HG03457 (cell line): ENCODE measurements at regions not wholly inside any gene's neighbourhood (a gene's known extent, or its start where the extent isn't known, plus 50 kb on each side); places are given as distances from the start of the nearest gene placed in this dataset.
"Not testable (repeated sequence)": the region's sequence is repeated elsewhere in the genome, so short reads cannot be mapped to it uniquely, and the experiment has no call there.

Experiments used
- ATAC-seq: cut with Tn5 transposase; IDR thresholded peaks from one replicate; pipeline ENCODE4 v1.9.1; 2021; ENCODE audit warnings: moderate number of reproducible peaks; ENCODE audit not compliant: unreplicated experiment

DNA sequence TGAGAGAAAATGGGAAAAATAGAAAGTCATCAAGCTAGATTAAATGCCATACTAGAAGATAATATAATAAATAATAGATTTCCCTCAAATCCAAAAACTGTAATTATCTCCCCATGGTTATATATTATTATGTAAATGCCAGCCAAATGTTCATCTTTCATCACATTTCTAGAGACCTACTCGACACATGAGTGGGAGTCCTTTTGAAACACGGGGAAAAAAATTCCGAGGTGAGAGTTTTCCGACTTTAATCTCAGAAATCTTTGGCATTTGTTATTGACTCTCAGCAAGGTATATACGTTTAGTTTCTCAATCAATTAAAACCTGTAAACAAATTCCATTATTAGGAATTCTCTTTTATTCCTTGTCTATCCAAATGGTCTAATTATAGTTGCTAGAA lies 465.4 kb upstream of the SMIM31 start:
- no peak for ATAC-seq

DNA sequence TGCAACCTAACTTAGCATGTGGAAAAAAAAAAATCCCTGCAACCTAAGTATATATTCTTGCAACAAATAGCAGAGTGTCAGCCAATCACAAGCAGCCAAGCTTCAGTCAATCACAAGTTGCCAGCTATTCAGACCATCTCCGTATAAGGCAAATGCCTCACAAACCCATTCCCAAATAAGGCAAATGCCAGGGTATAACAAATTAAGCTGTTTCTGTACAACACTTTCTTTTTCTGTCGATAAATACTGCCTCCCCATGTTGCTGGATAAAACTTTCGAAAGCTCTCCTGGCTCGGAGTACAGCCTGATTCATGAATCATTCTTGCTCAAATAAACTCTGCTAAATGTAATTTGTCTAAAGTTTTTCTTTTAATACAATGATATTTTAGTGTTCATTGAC lies 460.7 kb upstream of the SMIM31 start:
- no peak for ATAC-seq

DNA sequence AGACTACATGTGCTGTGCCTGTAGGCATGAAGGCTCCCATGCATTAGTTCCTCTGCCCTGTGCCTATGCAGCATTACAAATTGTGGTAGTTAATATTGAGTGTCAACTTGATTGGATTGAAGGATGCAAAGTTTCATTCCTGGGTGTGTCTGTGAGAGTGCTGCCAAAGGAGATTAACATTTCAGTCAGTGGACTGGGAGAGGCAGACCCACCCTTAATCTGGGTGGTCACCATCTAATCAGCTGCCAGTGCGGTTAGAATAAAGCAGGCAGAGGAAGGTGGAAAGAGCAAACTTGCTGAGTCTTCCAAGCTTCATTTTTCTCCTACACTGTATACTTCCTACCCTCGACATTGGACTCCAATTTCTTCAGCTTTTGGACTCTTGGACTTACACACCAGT lies 460.2 kb upstream of the SMIM31 start:
- ATAC-seq: no peak

DNA sequence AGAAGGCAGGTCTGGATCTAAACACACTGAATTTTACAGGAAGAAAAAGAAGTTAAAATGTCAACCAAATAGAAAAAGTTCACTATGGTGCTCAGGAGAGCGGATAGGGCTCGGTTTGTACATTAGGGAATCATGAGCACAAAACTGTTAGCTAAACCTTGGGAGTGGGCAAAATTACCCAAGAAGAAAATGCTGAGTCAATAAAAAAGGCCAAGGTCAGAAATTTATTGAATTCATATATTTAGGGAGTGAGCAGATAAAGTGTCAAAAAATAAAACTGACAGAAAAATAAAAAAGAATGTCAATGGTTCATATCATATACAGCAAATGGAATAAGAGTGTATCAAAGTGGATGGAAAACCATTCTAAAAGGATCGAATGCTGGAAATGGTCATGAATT lies 452.5 kb upstream of the SMIM31 start:
- no peak for ATAC-seq

DNA sequence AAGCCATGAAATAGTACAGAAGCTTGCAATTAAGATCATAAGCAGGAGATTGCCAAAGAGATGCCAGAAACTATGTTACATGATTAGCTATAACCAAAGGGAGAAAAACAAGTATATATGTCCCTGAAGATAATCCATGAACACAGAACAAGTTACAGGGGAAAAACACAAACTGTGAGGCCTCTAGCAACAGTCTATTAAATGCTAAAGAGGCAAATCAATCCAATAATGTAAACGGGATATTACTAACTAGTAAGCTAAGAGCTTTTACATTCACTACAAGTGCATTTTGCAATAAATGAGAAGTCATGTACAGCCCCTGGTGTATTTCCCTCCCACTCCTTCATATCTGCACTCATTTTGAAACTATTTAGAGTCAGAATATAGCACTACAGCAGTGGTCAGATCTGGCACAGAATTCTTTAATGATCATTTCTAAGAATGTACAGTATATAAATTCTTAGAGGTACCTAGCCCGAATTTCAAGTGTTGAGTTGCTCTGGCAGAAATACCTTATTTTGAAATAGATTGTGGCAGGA lies 449.8 kb upstream of the SMIM31 start:
- peak; percentile 84 for ATAC-seq

DNA sequence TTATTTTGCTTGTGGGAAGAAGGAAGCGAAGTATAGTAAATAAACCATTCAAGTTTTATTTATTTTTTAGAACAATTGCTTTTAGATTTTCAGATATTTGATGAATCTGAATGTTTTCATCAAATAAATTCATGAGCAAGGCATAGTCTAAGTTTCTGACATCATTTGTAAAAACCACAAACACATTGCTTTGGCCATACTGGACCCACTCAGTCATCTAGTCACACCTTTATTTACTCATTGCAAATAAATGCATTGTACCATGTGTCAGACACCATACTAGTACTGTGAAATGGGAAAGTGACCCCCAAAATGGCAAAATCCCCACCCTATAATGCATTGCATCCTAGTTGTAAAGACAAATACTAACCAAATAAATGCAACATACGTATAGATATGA lies 449.1 kb upstream of the SMIM31 start:
- no peak for ATAC-seq

DNA sequence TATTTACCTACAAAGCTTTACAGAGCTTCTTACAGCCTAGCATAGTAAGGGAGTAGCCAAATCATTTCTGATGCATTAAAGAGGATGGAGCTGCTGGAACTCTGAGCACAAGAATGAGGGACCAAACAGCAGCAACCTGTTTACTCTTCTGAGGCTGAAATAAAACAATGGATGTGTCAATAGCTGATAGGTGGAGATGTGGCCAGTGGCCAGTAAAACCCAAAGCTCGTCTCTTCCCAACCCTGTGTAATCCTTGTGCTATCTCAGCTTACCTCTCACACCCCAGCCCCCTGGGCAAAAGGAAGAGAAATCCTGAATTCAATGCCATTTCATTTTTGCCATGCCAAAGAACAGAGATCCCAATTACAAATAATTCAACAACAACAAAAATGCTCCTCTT lies 446.7 kb upstream of the SMIM31 start:
- ATAC-seq: no peak

DNA sequence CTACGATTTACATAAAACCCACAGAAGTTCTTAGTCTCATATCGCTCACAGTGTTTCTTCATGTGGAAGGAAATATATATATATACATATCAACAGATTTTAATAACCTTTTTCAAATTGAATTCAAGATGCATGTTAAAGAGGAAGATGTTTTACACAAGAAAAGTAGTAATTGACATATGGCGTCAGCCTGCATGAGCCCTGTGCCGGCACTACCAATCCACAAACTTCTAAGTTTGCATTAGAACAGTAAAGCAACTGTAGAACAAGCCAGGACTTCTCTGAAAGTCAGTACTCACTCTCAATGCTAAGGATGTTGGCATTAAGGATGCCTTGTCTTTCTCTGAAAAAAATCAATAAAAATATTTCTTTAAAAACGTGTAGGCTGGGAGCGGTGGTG lies 441.3 kb upstream of the SMIM31 start:
- no peak for ATAC-seq

DNA sequence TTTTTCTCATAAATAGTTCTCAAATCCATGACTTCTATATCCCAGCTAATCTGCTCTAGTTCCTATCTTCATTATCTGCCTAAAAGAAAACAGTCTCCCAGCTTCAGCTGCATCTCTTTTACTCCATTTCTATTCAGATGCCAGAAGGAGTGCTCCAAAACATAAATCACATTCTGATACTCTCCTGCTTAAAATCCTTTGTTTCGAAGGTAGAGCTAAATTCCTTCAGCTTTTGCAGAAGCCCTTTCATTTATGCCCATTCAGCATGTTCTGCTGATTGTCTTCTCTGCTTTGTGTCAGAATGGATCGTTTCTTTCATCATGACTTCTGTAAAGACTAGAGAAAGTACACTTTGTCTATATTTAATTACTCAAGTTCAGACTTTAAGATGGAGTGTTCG lies 440.1 kb upstream of the SMIM31 start:
- ATAC-seq: no peak

DNA sequence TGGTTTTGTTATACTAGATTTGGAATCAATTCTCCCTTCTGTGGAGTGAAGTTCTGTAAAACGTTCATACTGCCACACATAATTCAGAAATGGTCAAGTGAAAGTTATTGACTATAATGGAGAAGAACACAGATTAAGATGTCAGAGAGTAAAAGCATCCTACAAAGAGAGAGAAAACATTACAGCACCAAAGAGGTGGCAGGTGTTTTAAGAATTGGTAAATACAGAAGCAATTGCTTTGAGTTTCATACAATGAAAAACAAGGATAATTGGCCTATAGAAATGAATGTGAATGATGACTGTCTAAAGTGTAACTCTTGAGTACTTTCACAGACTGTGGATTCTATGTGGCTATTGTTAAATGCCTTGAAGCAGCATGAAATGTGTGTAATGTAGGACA lies 435.6 kb upstream of the SMIM31 start:
- no peak for ATAC-seq

DNA sequence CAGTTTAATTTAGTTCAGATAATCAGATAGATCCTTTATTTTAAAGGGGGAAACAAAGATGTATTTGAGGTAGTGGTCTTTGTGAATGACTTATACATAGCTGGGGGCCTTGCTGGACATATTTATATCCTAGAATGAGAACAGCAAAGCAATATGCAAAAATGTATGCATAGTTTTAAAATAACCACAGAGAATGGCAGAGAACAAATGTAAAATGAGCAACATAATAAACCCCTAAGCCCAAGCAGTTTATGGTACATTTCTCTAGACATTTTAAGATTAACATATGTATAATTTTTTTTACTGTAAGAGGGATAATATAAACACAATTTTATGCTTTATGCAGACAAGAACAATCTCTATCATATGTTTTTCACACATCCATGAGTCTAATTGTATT lies 434.2 kb upstream of the SMIM31 start:
- ATAC-seq: no peak

DNA sequence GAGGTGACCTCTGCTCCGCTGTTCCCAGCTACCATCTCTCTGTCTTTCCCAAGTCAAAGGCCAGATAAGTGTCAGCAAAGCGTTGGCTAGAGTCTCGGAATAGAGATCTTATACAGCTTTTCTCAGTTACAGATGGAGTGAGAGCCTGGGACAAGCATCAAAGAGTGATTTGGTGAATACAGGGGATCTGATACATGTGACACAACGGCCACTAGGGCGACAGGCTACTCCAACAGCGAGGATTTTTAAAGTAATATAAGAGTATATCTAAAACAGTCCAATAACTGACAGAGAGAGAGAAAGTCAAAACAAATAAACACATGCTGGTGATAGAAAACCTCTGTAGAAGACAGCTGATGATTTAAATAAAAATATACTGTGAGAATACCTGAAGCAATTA lies 433.1 kb upstream of the SMIM31 start:
- ATAC-seq: no peak

DNA sequence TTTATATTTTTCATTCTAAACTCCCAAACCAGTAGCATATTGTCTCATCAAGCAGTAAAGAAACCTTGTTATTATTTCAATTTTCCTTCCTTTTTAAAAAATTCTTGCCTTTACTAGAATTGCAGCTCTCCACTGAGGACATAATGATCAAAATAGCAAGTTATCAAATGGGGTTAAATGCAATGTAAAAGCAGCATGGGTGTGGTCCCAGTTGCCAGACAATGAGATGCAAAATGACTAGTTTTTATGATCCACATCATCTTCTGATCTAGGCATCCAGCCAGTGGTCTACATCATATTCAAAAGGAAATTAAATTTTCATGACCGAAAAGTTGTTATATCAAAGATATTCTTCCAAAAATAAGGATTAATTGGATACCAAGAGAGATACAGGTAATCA lies 427.9 kb upstream of the SMIM31 start:
- no peak for ATAC-seq

DNA sequence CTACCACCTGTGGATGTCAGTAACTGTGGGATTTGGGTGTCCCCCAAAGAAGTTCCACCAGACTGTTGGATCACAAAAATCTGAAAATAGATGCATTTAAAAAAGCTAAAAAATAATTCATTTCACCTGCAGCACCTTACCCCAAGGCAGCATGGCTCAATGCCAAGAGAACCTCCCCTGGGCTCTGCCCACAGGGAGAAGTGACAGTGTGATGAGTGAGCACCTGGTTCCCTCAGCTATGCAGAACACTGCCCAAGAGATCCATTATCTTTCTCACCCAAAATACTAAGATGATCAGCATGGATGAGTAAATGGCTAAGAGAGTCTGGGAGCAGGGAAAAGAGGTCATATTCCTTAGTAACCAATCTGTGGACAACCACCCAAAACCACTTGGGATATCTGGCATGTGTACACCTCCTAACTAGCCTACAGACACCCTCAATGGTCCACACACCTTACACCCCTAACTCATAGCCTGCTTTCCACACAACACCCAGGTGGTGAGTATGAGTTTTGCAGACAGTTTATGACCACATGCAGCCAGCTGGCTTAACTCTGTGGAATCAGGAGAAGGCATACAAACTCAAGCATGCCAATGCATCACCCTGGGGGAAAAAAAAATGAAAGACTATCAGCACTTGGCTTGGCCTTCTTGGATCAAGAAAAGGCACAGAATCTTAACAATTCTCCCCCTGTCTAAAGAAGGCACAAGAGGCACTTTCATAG lies 416.5 kb upstream of the SMIM31 start:
- no peak for ATAC-seq

DNA sequence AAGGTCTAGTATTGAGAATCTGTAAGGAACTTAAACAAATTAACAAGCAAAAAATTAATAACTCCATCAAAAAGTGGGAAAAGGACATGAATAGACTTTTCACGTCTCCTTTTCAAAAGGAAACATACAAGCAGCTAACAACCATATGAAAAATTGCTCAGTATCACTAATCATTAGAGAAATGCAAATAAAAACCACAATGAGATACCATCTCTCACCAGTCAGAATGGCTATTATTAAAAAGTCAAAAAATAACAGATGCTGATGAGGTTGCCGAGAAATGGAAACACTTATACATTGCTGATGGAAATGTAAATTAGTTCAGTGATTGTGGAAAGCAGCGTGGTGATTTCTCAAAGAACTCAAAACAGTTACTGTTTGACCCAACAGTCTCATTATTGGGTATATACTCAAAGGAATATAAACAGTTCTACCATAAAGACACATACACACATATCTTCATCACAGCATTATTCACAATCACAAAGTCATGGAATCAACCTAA lies 410.4 kb upstream of the SMIM31 start:
- ATAC-seq: no peak

DNA sequence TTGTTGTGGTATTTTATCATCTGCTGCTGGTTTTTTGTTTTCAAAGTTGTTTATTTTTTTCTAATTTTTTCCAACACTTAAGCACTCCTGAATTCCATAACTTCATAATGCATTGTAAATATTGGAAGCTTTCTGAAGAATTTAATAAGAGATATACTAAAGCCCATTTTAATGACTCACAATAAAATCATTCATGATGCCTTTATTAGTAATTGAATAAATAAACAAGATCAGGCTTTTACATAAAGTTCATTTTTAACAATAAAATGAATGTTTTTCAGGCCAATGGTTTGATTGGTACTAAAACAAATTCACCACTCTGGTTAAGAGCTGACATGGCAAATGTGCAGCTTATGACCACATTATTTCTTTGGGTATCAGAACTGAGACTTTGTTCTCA lies 408.2 kb upstream of the SMIM31 start:
- no peak for ATAC-seq

DNA sequence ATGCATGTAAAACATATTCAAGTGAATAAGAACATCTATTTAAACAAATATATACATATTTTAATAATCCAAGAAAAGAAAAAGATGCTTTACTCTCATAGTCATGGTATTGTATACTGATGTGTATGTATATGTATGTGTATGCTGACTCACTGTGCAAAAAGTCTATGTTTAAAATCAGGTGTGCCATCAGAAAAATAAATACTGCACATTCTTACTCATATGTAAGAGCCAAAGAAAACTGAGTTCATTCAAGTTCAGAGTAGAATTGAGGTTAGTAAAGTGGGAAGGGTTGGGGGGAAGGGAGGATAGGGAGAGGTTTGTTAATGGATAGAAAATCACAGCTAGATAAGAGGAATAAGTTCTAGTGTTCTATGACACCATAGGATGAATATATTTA lies 403.9 kb upstream of the SMIM31 start:
- no peak for ATAC-seq

DNA sequence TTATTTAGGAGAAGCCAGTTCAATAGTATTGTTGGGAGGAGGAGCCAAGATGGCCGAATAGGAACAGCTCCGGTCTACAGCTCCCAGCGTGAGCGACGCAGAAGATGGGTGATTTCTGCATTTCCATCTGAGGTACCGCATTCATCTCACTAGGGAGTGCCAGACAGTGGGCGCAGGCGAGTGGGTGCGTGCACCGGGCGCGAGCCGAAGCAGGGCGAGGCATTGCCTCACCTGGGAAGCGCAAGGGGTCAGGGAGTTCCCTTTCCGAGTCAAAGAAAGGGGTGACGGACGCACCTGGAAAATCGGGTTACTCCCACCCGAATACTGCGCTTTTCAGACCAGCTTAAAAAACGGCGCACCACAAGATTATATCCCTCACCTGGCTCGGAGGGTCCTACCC lies 403.2 kb upstream of the SMIM31 start:
- not testable (repeated sequence) for ATAC-seq

DNA sequence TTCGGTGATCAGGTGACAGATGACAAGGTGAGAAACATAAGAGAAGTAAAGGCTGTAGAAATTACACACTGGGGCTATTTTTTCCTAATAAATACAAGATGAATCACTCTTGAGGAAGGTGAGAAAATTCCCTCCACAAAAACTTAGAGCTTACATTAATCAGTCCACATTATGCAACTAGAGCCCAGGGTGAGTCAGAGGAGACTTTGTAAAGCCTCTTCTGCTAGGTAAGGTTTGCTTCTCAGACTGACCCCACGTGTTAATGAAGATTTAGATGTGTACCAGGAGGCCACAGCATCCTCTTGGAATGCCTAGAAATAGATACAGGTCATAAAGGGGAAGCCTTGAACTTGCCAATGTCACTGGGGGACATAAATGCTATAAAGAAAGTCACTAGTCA lies 396.0 kb upstream of the SMIM31 start:
- no peak for ATAC-seq

DNA sequence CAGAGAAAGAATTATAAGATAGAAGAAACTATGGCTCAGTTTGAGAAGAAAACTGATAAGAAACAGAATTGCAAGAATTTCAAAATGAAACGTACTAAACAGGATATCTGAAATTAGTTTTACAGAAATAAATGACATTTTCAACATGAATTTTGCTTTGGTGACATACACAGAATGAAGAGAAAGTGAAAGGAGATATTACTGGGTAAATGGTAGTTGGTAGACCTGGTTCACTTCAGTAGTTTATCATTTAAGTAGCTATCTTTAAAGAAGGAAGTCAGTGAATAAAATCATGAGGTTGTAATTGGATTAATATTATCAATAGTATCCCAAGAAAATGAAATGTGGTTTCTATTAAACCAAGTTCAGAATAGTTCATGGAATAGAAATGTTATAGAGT lies 395.5 kb upstream of the SMIM31 start:
- no peak for ATAC-seq

DNA sequence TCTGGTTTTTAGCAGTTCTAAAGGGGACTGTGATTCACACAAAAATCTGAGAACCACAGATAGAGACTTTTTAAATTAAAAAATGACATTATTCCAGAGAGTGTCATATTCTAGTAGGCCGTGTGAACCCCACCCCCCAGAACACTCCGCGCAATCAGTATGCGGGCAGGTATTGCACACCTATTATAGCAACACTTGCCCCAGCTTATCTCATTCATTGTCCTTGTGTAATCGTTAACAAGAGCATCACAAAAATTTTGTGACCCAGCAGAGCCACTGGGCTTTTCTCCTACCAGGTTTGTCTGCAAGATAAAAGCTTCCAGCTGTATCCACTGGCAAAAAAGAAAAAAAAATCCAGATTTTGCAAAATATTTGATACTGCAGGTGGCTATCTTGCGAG lies 394.1 kb upstream of the SMIM31 start:
- ATAC-seq: no peak

DNA sequence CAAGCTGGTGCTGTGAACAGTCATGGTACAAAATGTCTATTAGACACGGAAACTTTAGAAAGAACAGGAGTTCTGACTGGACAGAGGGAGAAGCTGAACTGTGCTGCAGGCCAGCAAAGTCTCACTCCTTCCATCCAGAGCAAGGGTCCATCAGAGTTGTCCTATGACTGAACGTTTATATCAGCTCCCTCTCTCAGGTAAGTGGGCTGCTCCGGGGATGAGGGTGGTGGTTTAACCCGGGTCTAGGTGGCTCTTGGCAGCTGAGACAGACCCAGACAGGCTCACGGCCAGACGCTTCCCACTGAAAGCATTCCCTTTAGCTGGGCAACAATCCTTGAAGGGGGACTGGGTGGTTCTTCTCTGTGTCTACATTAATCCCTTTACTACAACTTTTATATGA lies 385.0 kb upstream of the SMIM31 start:
- ATAC-seq: no peak

DNA sequence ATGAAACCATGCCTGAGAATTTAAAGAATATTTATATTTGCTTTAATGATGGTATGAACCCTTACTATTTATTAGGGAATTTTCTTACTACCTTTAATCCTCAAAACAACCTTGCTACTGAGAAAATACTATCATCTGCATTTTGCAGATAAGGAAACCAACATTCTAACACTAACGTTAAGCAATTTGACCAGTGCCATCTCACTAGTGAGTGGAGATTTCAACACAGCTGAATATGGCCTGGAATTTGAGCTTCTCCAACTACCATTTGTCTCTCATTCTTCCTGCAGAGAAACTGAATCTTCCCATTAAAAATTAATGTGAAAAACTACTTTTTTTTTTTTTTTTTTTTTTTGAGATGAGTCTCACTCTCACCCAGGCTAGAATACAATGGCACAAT lies 380.9 kb upstream of the SMIM31 start:
- ATAC-seq: no peak
